Mesenchymal stem cell (in vitro differentiated cells and primary cell): ENCODE measurements at regions not wholly inside any gene's neighbourhood (a gene's known extent, or its start where the extent isn't known, plus 50 kb on each side); places are given as distances from the start of the nearest gene placed in this dataset.
"Not testable (repeated sequence)": the region's sequence is repeated elsewhere in the genome, so short reads cannot be mapped to it uniquely, and the experiment has no call there.

Experiments used
- DNase-seq: peaks from one replicate; pipeline ENCODE4 v3.0.0-alpha.2; 2013
- H2AFZ ChIP-seq: one replicate; pipeline ENCODE4 v1.6.1; 2013; ENCODE audit warnings: low read depth, mild to moderate bottlenecking, control low read depth, inconsistent platforms, low read length, moderate library complexity
- H2AK5ac ChIP-seq: 2 replicates; pipeline ENCODE4 v1.6.1; 2013; ENCODE audit warnings: low read length, moderate library complexity, mild to moderate bottlenecking, inconsistent platforms; ENCODE audit not compliant: severe bottlenecking
- H2BK120ac ChIP-seq: one replicate; pipeline ENCODE4 v1.6.1; 2013; ENCODE audit warnings: low read depth, mild to moderate bottlenecking, inconsistent platforms, low read length, moderate library complexity
- H2BK12ac ChIP-seq, 2 experiments: one replicate each; pipeline ENCODE4 v1.6.1; 2013; ENCODE audit warnings: inconsistent platforms in 2 of 2, low read length in 2 of 2, mild to moderate bottlenecking in 2 of 2, moderate library complexity in 2 of 2, control low read depth in 1 of 2
- H2BK15ac ChIP-seq: one replicate; pipeline ENCODE4 v1.6.1; 2013; ENCODE audit warnings: mild to moderate bottlenecking, low read depth, inconsistent platforms; ENCODE audit not compliant: poor library complexity, severe bottlenecking
- H2BK5ac ChIP-seq: 2 replicates; pipeline ENCODE4 v1.6.1; 2013; ENCODE audit warnings: low read depth, mild to moderate bottlenecking, low read length, control low read depth, inconsistent platforms; ENCODE audit not compliant: poor library complexity, severe bottlenecking
- H3K14ac ChIP-seq, 2 experiments: one replicate each; pipeline ENCODE4 v1.6.1; 2013; ENCODE audit warnings: inconsistent platforms in 2 of 2, low read length in 2 of 2, control low read depth in 1 of 2, mild to moderate bottlenecking in 1 of 2, moderate library complexity in 1 of 2
- H3K18ac ChIP-seq, 2 experiments: one replicate each; pipeline ENCODE4 v1.6.1; 2013; ENCODE audit warnings: inconsistent platforms in 2 of 2, low read length in 2 of 2, control low read depth in 1 of 2, low read depth in 1 of 2, mild to moderate bottlenecking in 1 of 2
- H3K23ac ChIP-seq, 2 experiments: one replicate each; pipeline ENCODE4 v1.6.1; 2013; ENCODE audit warnings: inconsistent platforms in 2 of 2, low read length in 2 of 2, mild to moderate bottlenecking in 2 of 2, moderate library complexity in 2 of 2, control low read depth in 1 of 2
- H3K27ac ChIP-seq: 2 replicates; pipeline ENCODE4 v1.5.1; 2013; ENCODE audit warnings: mild to moderate bottlenecking, moderate library complexity, low read length, control low read depth, inconsistent platforms; ENCODE audit not compliant: poor library complexity, severe bottlenecking
- H3K27me3 ChIP-seq, 2 experiments: 2 replicates each; pipeline versions ENCODE4 v1.6.1 to v1.7.0; 2013; ENCODE audit warnings: low read length in 2 of 2, mild to moderate bottlenecking in 2 of 2, moderate library complexity in 2 of 2, control low read depth in 1 of 2, inconsistent platforms in 1 of 2; ENCODE audit not compliant: control insufficient read depth in 1 of 2, insufficient read depth in 1 of 2
- H3K36me3 ChIP-seq, 2 experiments: 2 replicates each; pipeline versions ENCODE4 v1.6.1 to v1.7.0; 2013; ENCODE audit warnings: low read length in 2 of 2, control low read depth in 1 of 2, inconsistent platforms in 1 of 2, low read depth in 1 of 2, mild to moderate bottlenecking in 1 of 2; ENCODE audit not compliant: insufficient read depth in 2 of 2, control insufficient read depth in 1 of 2
- H3K4ac ChIP-seq, 2 experiments: one replicate each; pipeline ENCODE4 v1.6.1; 2013; ENCODE audit warnings: inconsistent platforms in 2 of 2, low read length in 2 of 2, mild to moderate bottlenecking in 2 of 2, moderate library complexity in 2 of 2, control low read depth in 1 of 2, low read depth in 1 of 2
- H3K4me1 ChIP-seq: 2 replicates; pipeline ENCODE4 v1.6.1; 2013; ENCODE audit warnings: low read depth, low read length, control low read depth; ENCODE audit not compliant: control insufficient read depth, insufficient read depth
- H3K4me2 ChIP-seq: 2 replicates; pipeline ENCODE4 v1.6.1; 2013; ENCODE audit warnings: low read length, mild to moderate bottlenecking, inconsistent platforms; ENCODE audit not compliant: poor library complexity, severe bottlenecking
- H3K4me3 ChIP-seq, 2 experiments: 2 replicates each; pipeline versions ENCODE4 v1.5.1 to v1.7.0; 2013; ENCODE audit warnings: low read length in 2 of 2, mild to moderate bottlenecking in 2 of 2, control low read depth in 1 of 2, low read depth in 1 of 2; ENCODE audit not compliant: insufficient read depth in 1 of 2
- H3K79me1 ChIP-seq: replicated peaks from 2 replicates; pipeline ENCODE4 v1.6.1; 2013; ENCODE audit warnings: mild to moderate bottlenecking, control low read depth, low read length, inconsistent platforms; ENCODE audit not compliant: poor library complexity, severe bottlenecking
- H3K9ac ChIP-seq: 2 replicates; pipeline ENCODE4 v1.7.0; 2013; ENCODE audit warnings: mild to moderate bottlenecking, low read length, moderate library complexity
- H3K9me3 ChIP-seq: 2 replicates; pipeline ENCODE4 v1.7.0; 2013; ENCODE audit warnings: mild to moderate bottlenecking, low read length; ENCODE audit not compliant: control insufficient read depth
- H4K8ac ChIP-seq: one replicate; pipeline ENCODE4 v1.6.1; 2013; ENCODE audit warnings: inconsistent platforms, mild to moderate bottlenecking, low read length, moderate library complexity
- H4K91ac ChIP-seq: one replicate; pipeline ENCODE4 v1.6.1; 2013; ENCODE audit warnings: mild to moderate bottlenecking, low read length, inconsistent platforms
- WGBS: methylation state at CpG from one replicate; pipeline ENCODE4 v1.1.7; 2013; ENCODE audit warnings: mixed read lengths; 5-methylcytosine and 5-hydroxymethylcytosine counted together

DNA sequence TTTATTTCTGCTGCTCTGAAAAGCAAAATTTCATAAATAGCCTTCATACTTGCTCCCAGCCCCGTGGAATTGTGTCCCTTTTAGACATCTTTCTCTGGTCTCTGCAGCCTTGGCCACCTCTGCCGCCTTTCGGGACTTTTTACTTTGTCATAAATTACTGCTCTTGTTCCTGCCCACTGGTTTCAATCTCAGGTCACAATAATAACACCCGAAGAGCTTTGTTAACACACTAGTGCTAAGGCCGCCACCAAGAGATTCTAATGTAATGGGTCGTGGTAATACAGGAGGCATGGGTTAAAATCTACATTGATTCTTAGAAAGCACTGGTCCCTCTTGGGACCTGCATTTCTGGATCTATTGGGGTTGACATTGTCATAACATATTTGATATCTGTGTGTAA lies 276.0 kb upstream of the VWC2 start:
- Histone ChIP-seq H3K79me1 (no peaks in the 10 kb centered on the region), H4K91ac (no peak overlapping the region), H2AFZ (no peak overlapping the region), H3K27me3 (no peaks in the 10 kb centered on the region), H3K36me3 (no peaks in the 10 kb centered on the region), H3K4ac (no peak overlapping the region), H3K14ac (no peak overlapping the region), H3K23ac (no peak overlapping the region), H3K4me3 (no peak overlapping the region), H3K9ac (no peak overlapping the region), H2BK12ac (no peak overlapping the region), H2AK5ac (no peak overlapping the region), H3K4me2 (no peak overlapping the region), H2BK120ac (no peak overlapping the region), H2BK15ac (no peak overlapping the region), H2BK5ac (no peak overlapping the region), H3K9me3 (no peaks in the 10 kb centered on the region), H3K18ac (no peak overlapping the region), H3K4me1 (no peaks in the 10 kb centered on the region), H3K27ac (no peak overlapping the region), H4K8ac (no peak overlapping the region)
- no peak for DNase-seq
- 73% methylated on average over 6 of the region's 6 CpGs for WGBS

DNA sequence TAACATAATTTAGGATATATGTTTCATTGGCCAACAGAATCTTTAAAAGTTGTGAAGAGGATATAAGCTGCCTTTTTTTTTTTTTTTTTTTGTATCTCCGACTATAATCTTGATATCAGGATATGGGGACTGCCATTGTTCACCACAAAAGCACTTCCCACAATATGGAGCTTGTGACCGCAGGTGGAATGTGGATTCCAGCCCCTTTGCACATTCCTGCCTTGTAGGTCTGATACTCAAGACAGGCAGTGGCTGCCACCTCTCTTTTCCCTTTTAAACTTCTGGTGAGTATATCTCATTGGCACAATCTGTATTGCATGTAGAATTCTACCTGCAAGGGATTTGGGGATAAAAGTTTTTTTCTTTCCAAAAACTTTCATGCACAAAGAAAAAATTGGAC lies 272.7 kb upstream of the VWC2 start:
- Histone ChIP-seq H3K79me1 (no peaks in the 10 kb centered on the region), H3K4me2 (no peak overlapping the region), H3K27ac (no peak overlapping the region), H3K27me3 (no peaks in the 10 kb centered on the region), H3K36me3 (no peaks in the 10 kb centered on the region), H3K18ac (no peak overlapping the region), H2BK120ac (no peak overlapping the region), H2BK12ac (no peak overlapping the region), H2AFZ (no peak overlapping the region), H4K91ac (no peak overlapping the region), H2BK15ac (no peak overlapping the region), H3K4me3 (no peak overlapping the region), H3K9me3 (no peaks in the 10 kb centered on the region), H3K14ac (no peak overlapping the region), H2BK5ac (no peak overlapping the region), H3K4ac (no peak overlapping the region), H2AK5ac (no peak overlapping the region), H3K23ac (no peak overlapping the region), H3K9ac (no peak overlapping the region), H4K8ac (no peak overlapping the region), H3K4me1 (no peaks in the 10 kb centered on the region)
- WGBS: 90% methylated on average over 2 of the region's 2 CpGs
- no peak for DNase-seq

DNA sequence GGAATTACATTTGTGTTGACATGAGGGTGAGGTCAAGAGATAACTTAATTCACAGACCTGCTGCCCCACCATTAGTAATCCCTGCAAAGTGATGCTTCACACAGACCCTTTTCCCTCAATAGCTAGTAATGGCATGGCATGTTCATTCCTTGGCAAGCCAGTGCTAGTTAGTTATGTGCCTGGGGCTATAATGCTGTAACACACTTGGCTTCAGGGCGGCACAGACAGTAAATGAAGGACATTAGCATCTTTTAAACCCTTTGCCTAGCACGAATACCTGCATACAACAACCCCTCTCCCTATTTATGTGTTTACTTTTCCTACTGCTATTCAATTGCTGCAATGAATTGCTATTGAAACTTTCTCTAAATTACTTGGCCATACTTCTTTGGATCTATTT lies 266.2 kb upstream of the VWC2 start:
- H3K4ac ChIP-seq, H2BK15ac ChIP-seq, H3K27ac ChIP-seq, H2BK12ac ChIP-seq, H2AK5ac ChIP-seq, DNase-seq, H3K79me1 ChIP-seq, H3K4me3 ChIP-seq, H3K36me3 ChIP-seq, H2BK120ac ChIP-seq, H2BK5ac ChIP-seq, H3K14ac ChIP-seq, H2AFZ ChIP-seq, H3K23ac ChIP-seq, H3K9me3 ChIP-seq, H3K27me3 ChIP-seq, H3K18ac ChIP-seq, H3K4me2 ChIP-seq, H3K4me1 ChIP-seq, H4K91ac ChIP-seq, H3K9ac ChIP-seq, H4K8ac ChIP-seq: not testable (repeated sequence)
- 45% methylated on average over 2 of the region's 2 CpGs for WGBS

DNA sequence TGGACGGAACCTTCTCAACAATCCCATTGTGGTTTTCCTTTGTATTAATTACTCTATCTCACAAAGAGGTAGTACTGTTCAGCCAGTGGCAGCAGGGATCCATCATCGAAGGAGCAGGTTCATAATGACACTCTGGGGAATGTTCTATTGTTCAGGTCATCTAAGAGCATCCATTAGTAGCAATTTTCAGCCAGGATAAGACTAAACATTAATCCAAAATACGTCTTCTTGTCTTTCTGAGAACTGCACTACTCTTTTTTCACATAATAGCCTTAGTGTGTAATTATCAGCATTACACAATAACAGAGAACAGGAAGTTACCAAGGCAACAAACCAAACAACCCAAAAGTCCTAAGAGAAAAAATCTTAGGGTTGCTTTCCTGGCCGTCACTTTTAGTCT lies 259.5 kb upstream of the VWC2 start:
- H2BK5ac ChIP-seq: no peak overlapping the region
- no peak overlapping the region for H3K18ac ChIP-seq
- H3K27ac ChIP-seq: no peak overlapping the region
- no peaks in the 10 kb centered on the region for H3K36me3 ChIP-seq
- no peaks in the 10 kb centered on the region for H3K79me1 ChIP-seq
- H3K4ac ChIP-seq: no peak overlapping the region
- no peak overlapping the region for H3K9ac ChIP-seq
- no peak overlapping the region for H2BK12ac ChIP-seq
- no peak overlapping the region for H4K8ac ChIP-seq
- H4K91ac ChIP-seq: no peak overlapping the region
- no peak overlapping the region for H2AFZ ChIP-seq
- no peak overlapping the region for H2AK5ac ChIP-seq
- whole genome bisulfite sequencing: 48% methylated on average over 4 of the region's 4 CpGs
- no peak overlapping the region for H2BK120ac ChIP-seq
- no peak overlapping the region for H3K14ac ChIP-seq
- H3K4me3 ChIP-seq: no peak overlapping the region
- H3K4me2 ChIP-seq: no peak overlapping the region
- H3K23ac ChIP-seq: no peak overlapping the region
- no peaks in the 10 kb centered on the region for H3K9me3 ChIP-seq
- no peaks in the 10 kb centered on the region for H3K4me1 ChIP-seq
- no peak for DNase-seq
- H2BK15ac ChIP-seq: no peak overlapping the region
- H3K27me3 ChIP-seq: no peaks in the 10 kb centered on the region
